ENCODE measurements at regions not wholly inside any gene's neighbourhood (a gene's known extent, or its start where the extent isn't known, plus 50 kb on each side); places are given as distances from the start of the nearest gene placed in this dataset.

- H3K36me3 ChIP-seq (ENCODE audit: control insufficient read depth in 3 of 3, insufficient read depth in 2 of 3, low read depth in 1 of 3, low read length in 3 of 3) = no peaks in the 10 kb centered on the region
- H3K4me1 ChIP-seq (ENCODE audit: control insufficient read depth in 3 of 3, insufficient read depth in 2 of 3, low read depth in 1 of 3, low read length in 2 of 3) = no peaks in the 10 kb centered on the region
- H3K27me3 ChIP-seq (ENCODE audit: control insufficient read depth in 3 of 3, insufficient read depth in 3 of 3, low read length in 3 of 3) = no peaks in the 10 kb centered on the region
- DNase-seq (no peak), FAIRE-seq (no peak)
- no peak overlapping the region for H3K4me3 ChIP-seq (ENCODE audit: low read depth in 1 of 3, low read length in 3 of 3)
- H3K27ac ChIP-seq (ENCODE audit: low read depth in 1 of 3, low read length in 2 of 3) = no peak overlapping the region
- WGBS, 3 donors = 48 to 84% (median 48%) methylated on average over 11 of the region's 11 CpGs
- H3K9me3 ChIP-seq (ENCODE audit: control insufficient read depth in 2 of 2, insufficient read depth in 1 of 2, low read depth in 1 of 2, low read length in 1 of 2) = no peaks in the 10 kb centered on the region
Measured at GRCh38 chr1:38117444-38117887, 70.9 kb upstream of the POU3F1 start.

- WGBS, 3 donors = 83 to 92% (median 90%) methylated on average over 9 of the region's 9 CpGs
- Histone ChIP-seq H3K36me3 (ENCODE audit: control insufficient read depth in 3 of 3, insufficient read depth in 2 of 3, low read depth in 1 of 3, low read length in 3 of 3) (no peaks in the 10 kb centered on the region), H3K4me3 (ENCODE audit: low read depth in 1 of 3, low read length in 3 of 3) (no peak overlapping the region), H3K9me3 (ENCODE audit: control insufficient read depth in 2 of 2, insufficient read depth in 1 of 2, low read depth in 1 of 2, low read length in 1 of 2) (no peaks in the 10 kb centered on the region), H3K4me1 (ENCODE audit: control insufficient read depth in 3 of 3, insufficient read depth in 2 of 3, low read depth in 1 of 3, low read length in 2 of 3) (no peaks in the 10 kb centered on the region), H3K27ac (ENCODE audit: low read depth in 1 of 3, low read length in 2 of 3) (no peak overlapping the region), H3K27me3 (ENCODE audit: control insufficient read depth in 3 of 3, insufficient read depth in 3 of 3, low read length in 3 of 3) (no peaks in the 10 kb centered on the region)
- no peak for FAIRE-seq
- no peak for DNase-seq
Measured at GRCh38 chr1:38115682-38116202, 69.1 kb upstream of the POU3F1 start.

DNA sequence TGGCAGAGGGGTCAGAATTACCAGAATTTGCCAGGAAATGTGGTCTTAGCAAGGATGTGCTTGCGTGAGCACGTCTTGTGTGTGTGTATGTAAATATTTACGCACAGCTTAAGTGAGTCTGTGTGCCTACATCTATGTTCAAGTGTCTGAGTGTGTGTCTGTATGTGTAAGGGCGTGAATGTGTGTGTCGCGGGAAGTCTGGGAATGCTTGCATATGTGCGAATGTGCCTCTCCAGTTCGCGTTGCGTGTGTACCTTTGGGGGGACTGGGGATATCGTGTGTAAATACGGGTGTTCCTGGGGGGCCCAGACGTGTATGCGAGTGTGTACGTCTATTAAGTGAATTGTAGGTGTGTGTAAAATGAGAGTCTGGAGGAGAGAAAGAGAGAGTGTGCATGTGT is 68.6 kb upstream of the POU3F1 start:
- no peaks in the 10 kb centered on the region for H3K36me3 ChIP-seq (ENCODE audit: control insufficient read depth in 3 of 3, insufficient read depth in 2 of 3, low read depth in 1 of 3, low read length in 3 of 3)
- FAIRE-seq (no peak), DNase-seq (no peak)
- H3K4me1 ChIP-seq (ENCODE audit: control insufficient read depth in 3 of 3, insufficient read depth in 2 of 3, low read depth in 1 of 3, low read length in 2 of 3) = no peaks in the 10 kb centered on the region
- no peaks in the 10 kb centered on the region for H3K9me3 ChIP-seq (ENCODE audit: control insufficient read depth in 2 of 2, insufficient read depth in 1 of 2, low read depth in 1 of 2, low read length in 1 of 2)
- WGBS, 3 donors = 81 to 93% (median 92%) methylated on average over 15 of the region's 15 CpGs
- no peak overlapping the region for H3K4me3 ChIP-seq (ENCODE audit: low read depth in 1 of 3, low read length in 3 of 3)
- H3K27ac ChIP-seq (ENCODE audit: low read depth in 1 of 3, low read length in 2 of 3) = no peak overlapping the region
- no peaks in the 10 kb centered on the region for H3K27me3 ChIP-seq (ENCODE audit: control insufficient read depth in 3 of 3, insufficient read depth in 3 of 3, low read length in 3 of 3)

GRCh38 chr1:38114241-38115026 is 67.8 kb upstream of the POU3F1 start:
- Histone ChIP-seq H3K9me3 (ENCODE audit: control insufficient read depth in 2 of 2, insufficient read depth in 1 of 2, low read depth in 1 of 2, low read length in 1 of 2) (peaks cover 0 to 2% of the 10 kb centered on the region in 2 donors), H3K4me1 (ENCODE audit: control insufficient read depth in 3 of 3, insufficient read depth in 2 of 3, low read depth in 1 of 3, low read length in 2 of 3) (no peaks in the 10 kb centered on the region), H3K27ac (ENCODE audit: low read depth in 1 of 3, low read length in 2 of 3) (no peak overlapping the region), H3K4me3 (ENCODE audit: low read depth in 1 of 3, low read length in 3 of 3) (no peak overlapping the region), H3K36me3 (ENCODE audit: control insufficient read depth in 3 of 3, insufficient read depth in 2 of 3, low read depth in 1 of 3, low read length in 3 of 3) (no peaks in the 10 kb centered on the region), H3K27me3 (ENCODE audit: control insufficient read depth in 3 of 3, insufficient read depth in 3 of 3, low read length in 3 of 3) (no peaks in the 10 kb centered on the region)
- DNase-seq (peak in 1 of 2 donors; percentile 6), FAIRE-seq (no peak)
- WGBS, 3 donors = 40 to 67% (median 41%) methylated on average over 12 to 13 of the region's 13 CpGs

GRCh38 chr1:38113159-38113666 is 66.6 kb upstream of the POU3F1 start:
- Histone ChIP-seq H3K4me1 (ENCODE audit: control insufficient read depth in 3 of 3, insufficient read depth in 2 of 3, low read depth in 1 of 3, low read length in 2 of 3) (no peaks in the 10 kb centered on the region), H3K4me3 (ENCODE audit: low read depth in 1 of 3, low read length in 3 of 3) (no peak overlapping the region), H3K36me3 (ENCODE audit: control insufficient read depth in 3 of 3, insufficient read depth in 2 of 3, low read depth in 1 of 3, low read length in 3 of 3) (no peaks in the 10 kb centered on the region), H3K27ac (ENCODE audit: low read depth in 1 of 3, low read length in 2 of 3) (no peak overlapping the region), H3K9me3 (ENCODE audit: control insufficient read depth in 2 of 2, insufficient read depth in 1 of 2, low read depth in 1 of 2, low read length in 1 of 2) (peaks cover 0 to 2% of the 10 kb centered on the region in 2 donors), H3K27me3 (ENCODE audit: control insufficient read depth in 3 of 3, insufficient read depth in 3 of 3, low read length in 3 of 3) (no peaks in the 10 kb centered on the region)
- 85 to 89% (median 85%) methylated on average over 14 of the region's 14 CpGs for WGBS, 3 donors
- DNase-seq (no peak), FAIRE-seq (no peak)

DNA sequence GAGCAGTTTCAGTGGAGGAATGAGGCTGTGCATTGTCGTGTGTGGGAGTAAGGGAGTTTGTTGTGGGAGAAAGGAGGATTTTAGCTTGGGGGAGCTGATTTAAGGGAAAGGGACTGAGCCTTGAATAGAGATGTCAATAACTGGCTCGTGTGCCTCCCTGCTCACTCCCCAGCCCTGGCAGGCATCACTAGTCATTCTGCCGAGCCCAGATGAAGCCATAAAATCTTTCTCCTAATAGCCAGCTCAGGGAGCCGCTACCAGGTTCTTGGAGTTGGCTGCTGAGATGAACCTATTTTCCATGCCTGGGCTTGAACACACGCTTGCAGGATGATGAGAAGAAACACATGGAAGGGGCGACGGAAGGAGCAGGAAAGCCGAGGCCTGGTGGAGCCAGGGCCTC is 65.0 kb upstream of the POU3F1 start:
- DNase-seq (no peak), FAIRE-seq (no peak)
- WGBS, 3 donors = 71 to 85% (median 72%) methylated on average over 8 of the region's 8 CpGs
- H3K27ac ChIP-seq (ENCODE audit: low read depth in 1 of 3, low read length in 2 of 3) = no peak overlapping the region
- H3K4me3 ChIP-seq (ENCODE audit: low read depth in 1 of 3, low read length in 3 of 3) = no peak overlapping the region
- H3K36me3 ChIP-seq (ENCODE audit: control insufficient read depth in 3 of 3, insufficient read depth in 2 of 3, low read depth in 1 of 3, low read length in 3 of 3) = no peaks in the 10 kb centered on the region
- peaks cover 0 to 2% of the 10 kb centered on the region in 2 donors for H3K9me3 ChIP-seq (ENCODE audit: control insufficient read depth in 2 of 2, insufficient read depth in 1 of 2, low read depth in 1 of 2, low read length in 1 of 2)
- no peaks in the 10 kb centered on the region for H3K4me1 ChIP-seq (ENCODE audit: control insufficient read depth in 3 of 3, insufficient read depth in 2 of 3, low read depth in 1 of 3, low read length in 2 of 3)
- no peaks in the 10 kb centered on the region for H3K27me3 ChIP-seq (ENCODE audit: control insufficient read depth in 3 of 3, insufficient read depth in 3 of 3, low read length in 3 of 3)

GRCh38 chr1:38105267-38105666 is 58.7 kb upstream of the POU3F1 start:
- DNase-seq (no peak), FAIRE-seq (no peak)
- H3K27ac ChIP-seq (ENCODE audit: low read depth in 1 of 3, low read length in 2 of 3) = no peak overlapping the region
- peaks cover 0 to 2% of the 10 kb centered on the region in 2 donors for H3K9me3 ChIP-seq (ENCODE audit: control insufficient read depth in 2 of 2, insufficient read depth in 1 of 2, low read depth in 1 of 2, low read length in 1 of 2)
- H3K4me1 ChIP-seq (ENCODE audit: control insufficient read depth in 3 of 3, insufficient read depth in 2 of 3, low read depth in 1 of 3, low read length in 2 of 3) = no peaks in the 10 kb centered on the region
- WGBS, 3 donors = 70 to 86% (median 75%) methylated on average over 5 of the region's 5 CpGs
- H3K4me3 ChIP-seq (ENCODE audit: low read depth in 1 of 3, low read length in 3 of 3) = no peak overlapping the region
- H3K27me3 ChIP-seq (ENCODE audit: control insufficient read depth in 3 of 3, insufficient read depth in 3 of 3, low read length in 3 of 3) = peaks cover 0 to 4% (median 0%) of the 10 kb centered on the region in 3 donors
- H3K36me3 ChIP-seq (ENCODE audit: control insufficient read depth in 3 of 3, insufficient read depth in 2 of 3, low read depth in 1 of 3, low read length in 3 of 3) = no peaks in the 10 kb centered on the region

- FAIRE-seq = no peak
- WGBS, 3 donors = 83 to 91% (median 85%) methylated on average over 3 of the region's 3 CpGs
- no peak overlapping the region for H3K27ac ChIP-seq (ENCODE audit: low read depth in 1 of 3, low read length in 2 of 3)
- no peak for DNase-seq
- no peaks in the 10 kb centered on the region for H3K9me3 ChIP-seq (ENCODE audit: control insufficient read depth in 2 of 2, insufficient read depth in 1 of 2, low read depth in 1 of 2, low read length in 1 of 2)
- no peaks in the 10 kb centered on the region for H3K36me3 ChIP-seq (ENCODE audit: control insufficient read depth in 3 of 3, insufficient read depth in 2 of 3, low read depth in 1 of 3, low read length in 3 of 3)
- no peaks in the 10 kb centered on the region for H3K4me1 ChIP-seq (ENCODE audit: control insufficient read depth in 3 of 3, insufficient read depth in 2 of 3, low read depth in 1 of 3, low read length in 2 of 3)
- H3K27me3 ChIP-seq (ENCODE audit: control insufficient read depth in 3 of 3, insufficient read depth in 3 of 3, low read length in 3 of 3) = peaks cover 0 to 4% (median 0%) of the 10 kb centered on the region in 3 donors
- no peak overlapping the region for H3K4me3 ChIP-seq (ENCODE audit: low read depth in 1 of 3, low read length in 3 of 3)
Measured at GRCh38 chr1:38102636-38103035, 56.0 kb upstream of the POU3F1 start.

All from small intestine (tissue), 7 donors.